ENCODE measurements at regions not wholly inside any gene's neighbourhood (a gene's known extent, or its start where the extent isn't known, plus 50 kb on each side); places are given as distances from the start of the nearest gene placed in this dataset.
A peak's percentile ranks its signal among the peaks of the same experiment; 100 is the strongest.

- peaks cover 91% of the 10 kb centered on the region for H3K27me3 Mint-ChIP-seq (ENCODE audit: unreplicated experiment)
- peak overlapping the region; percentile 73 for H3K4me3 Mint-ChIP-seq (ENCODE audit: unreplicated experiment)
- no peak overlapping the region for H3K27ac Mint-ChIP-seq (ENCODE audit: unreplicated experiment)
- H3K36me3 Mint-ChIP-seq (ENCODE audit: unreplicated experiment), result no peaks in the 10 kb centered on the region
- H3K4me1 Mint-ChIP-seq (ENCODE audit: unreplicated experiment), result peaks cover 17% of the 10 kb centered on the region
- DNase-seq (ENCODE audit: extremely low spot score, unreplicated experiment), result no peak
- no peaks in the 10 kb centered on the region for H3K9me3 Mint-ChIP-seq (ENCODE audit: unreplicated experiment)
- TF ChIP-seq CTCF (IDR thresholded peaks at IDR 0.05), result no peak
Observed at GRCh38 chr5:88666761-88667495, 216.1 kb downstream of the MEF2C start.

- H3K27ac Mint-ChIP-seq (ENCODE audit: unreplicated experiment), result no peak overlapping the region
- peaks cover 88% of the 10 kb centered on the region for H3K27me3 Mint-ChIP-seq (ENCODE audit: unreplicated experiment)
Observed at GRCh38 chr5:88665750-88666215, 217.2 kb downstream of the MEF2C start.

GRCh38 chr5:88664645-88665044, 218.3 kb downstream of the MEF2C start:
- TF ChIP-seq CTCF (IDR thresholded peaks at IDR 0.05), result no peak
- peaks cover 26% of the 10 kb centered on the region for H3K4me1 Mint-ChIP-seq (ENCODE audit: unreplicated experiment)
- H3K27me3 Mint-ChIP-seq (ENCODE audit: unreplicated experiment), result peaks cover 87% of the 10 kb centered on the region
- no peak for DNase-seq (ENCODE audit: extremely low spot score, unreplicated experiment)
- no peaks in the 10 kb centered on the region for H3K9me3 Mint-ChIP-seq (ENCODE audit: unreplicated experiment)
- H3K27ac Mint-ChIP-seq (ENCODE audit: unreplicated experiment), result no peak overlapping the region
- no peak overlapping the region for H3K4me3 Mint-ChIP-seq (ENCODE audit: unreplicated experiment)
- H3K36me3 Mint-ChIP-seq (ENCODE audit: unreplicated experiment), result no peaks in the 10 kb centered on the region

More at GRCh38 chr5:88665750-88666215, 217.2 kb downstream of the MEF2C start:
- no peak for TF ChIP-seq CTCF (IDR thresholded peaks at IDR 0.05)
- Mint-ChIP-seq H3K36me3 (ENCODE audit: unreplicated experiment) (no peaks in the 10 kb centered on the region), H3K4me3 (ENCODE audit: unreplicated experiment) (no peak overlapping the region), H3K4me1 (ENCODE audit: unreplicated experiment) (peaks cover 22% of the 10 kb centered on the region), H3K9me3 (ENCODE audit: unreplicated experiment) (no peaks in the 10 kb centered on the region)
- no peak for DNase-seq (ENCODE audit: extremely low spot score, unreplicated experiment)

DNA sequence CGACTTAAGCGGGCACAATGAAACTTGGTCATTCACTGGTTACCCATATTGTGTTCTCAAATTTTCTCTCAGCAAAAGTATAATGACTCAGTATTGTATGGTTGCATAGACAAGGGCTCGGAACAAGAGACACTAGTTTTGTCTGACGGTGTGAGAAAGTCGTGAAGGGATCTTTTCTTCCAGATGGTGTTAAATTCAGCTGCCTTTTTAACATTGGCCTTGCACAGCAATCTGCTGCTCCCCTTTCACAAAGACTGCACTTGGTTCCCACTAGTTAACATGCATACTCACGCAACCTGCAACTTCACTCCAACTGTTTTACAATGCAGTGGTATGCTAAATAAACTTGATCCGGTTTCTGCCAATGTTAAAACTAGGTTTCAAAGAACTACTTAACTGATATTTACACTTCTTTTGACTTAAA, 219.2 kb downstream of the MEF2C start:
- DNase-seq (ENCODE audit: extremely low spot score, unreplicated experiment), result no peak
- Mint-ChIP-seq H3K27ac (ENCODE audit: unreplicated experiment) (no peak overlapping the region), H3K4me3 (ENCODE audit: unreplicated experiment) (no peak overlapping the region), H3K36me3 (ENCODE audit: unreplicated experiment) (no peaks in the 10 kb centered on the region), H3K9me3 (ENCODE audit: unreplicated experiment) (no peaks in the 10 kb centered on the region), H3K4me1 (ENCODE audit: unreplicated experiment) (peaks cover 26% of the 10 kb centered on the region), H3K27me3 (ENCODE audit: unreplicated experiment) (peaks cover 85% of the 10 kb centered on the region)
- no peak for TF ChIP-seq CTCF (IDR thresholded peaks at IDR 0.05)

DNA sequence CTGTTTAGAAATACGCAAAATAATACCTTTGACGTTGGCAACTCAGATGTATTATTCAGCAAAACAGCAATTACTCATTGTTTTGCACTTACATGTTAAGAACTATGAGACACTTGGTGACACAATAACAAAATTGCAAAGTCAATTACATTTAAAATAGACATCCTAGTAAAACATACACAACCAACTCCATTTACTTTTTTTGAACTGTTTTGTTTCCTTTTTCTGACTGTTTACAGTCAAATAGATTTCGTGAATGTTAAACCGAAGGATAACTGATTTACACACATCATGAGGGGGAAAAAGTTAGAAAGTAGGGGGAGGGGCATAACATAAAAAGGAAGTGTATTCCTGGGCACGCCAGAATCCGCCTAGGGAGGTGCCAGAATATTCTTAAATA, 220.1 kb downstream of the MEF2C start:
- Mint-ChIP-seq H3K27ac (ENCODE audit: unreplicated experiment) (no peak overlapping the region), H3K4me1 (ENCODE audit: unreplicated experiment) (peaks cover 25% of the 10 kb centered on the region), H3K27me3 (ENCODE audit: unreplicated experiment) (peaks cover 84% of the 10 kb centered on the region), H3K36me3 (ENCODE audit: unreplicated experiment) (no peaks in the 10 kb centered on the region), H3K4me3 (ENCODE audit: unreplicated experiment) (no peak overlapping the region), H3K9me3 (ENCODE audit: unreplicated experiment) (no peaks in the 10 kb centered on the region)
- no peak for TF ChIP-seq CTCF (IDR thresholded peaks at IDR 0.05)
- no peak for DNase-seq (ENCODE audit: extremely low spot score, unreplicated experiment)
